HG03097 (cell line): ENCODE measurements at regions not wholly inside any gene's neighbourhood (a gene's known extent, or its start where the extent isn't known, plus 50 kb on each side); places are given as distances from the start of the nearest gene placed in this dataset.
A peak's percentile ranks its signal among the peaks of the same experiment; 100 is the strongest.

Experiments used
- ATAC-seq: cut with Tn5 transposase; IDR thresholded peaks from one replicate; pipeline ENCODE4 v1.9.1; 2021; ENCODE audit not compliant: unreplicated experiment, low FRiP score

- ATAC-seq: no peak
Measured at GRCh38 chr5:28249771-28250415, 1211.5 kb upstream of the CDH9 start.

- ATAC-seq: no peak
Measured at GRCh38 chr5:28234356-28234968, 1196.1 kb upstream of the CDH9 start.

GRCh38 chr5:28226407-28226806 lies 1188.0 kb upstream of the CDH9 start:
- no peak for ATAC-seq

- no peak for ATAC-seq
Measured at GRCh38 chr5:28219539-28219938, 1181.2 kb upstream of the CDH9 start.

GRCh38 chr5:28217695-28218094 lies 1179.3 kb upstream of the CDH9 start:
- no peak for ATAC-seq

- ATAC-seq: peak; percentile 65
Measured at GRCh38 chr5:28216939-28217360, 1178.6 kb upstream of the CDH9 start.

GRCh38 chr5:28215091-28215490 lies 1176.7 kb upstream of the CDH9 start:
- ATAC-seq: no peak

GRCh38 chr5:28214292-28214691 lies 1175.9 kb upstream of the CDH9 start:
- ATAC-seq: no peak

- ATAC-seq: no peak
Measured at GRCh38 chr5:28208356-28208755, 1170.0 kb upstream of the CDH9 start.

GRCh38 chr5:28190011-28190410 lies 1151.6 kb upstream of the CDH9 start:
- no peak for ATAC-seq

GRCh38 chr5:28174691-28175090 lies 1136.3 kb upstream of the CDH9 start:
- ATAC-seq: no peak

GRCh38 chr5:28165096-28165495 lies 1126.7 kb upstream of the CDH9 start:
- ATAC-seq: no peak

GRCh38 chr5:28164568-28164967 lies 1126.2 kb upstream of the CDH9 start:
- no peak for ATAC-seq

GRCh38 chr5:28156981-28157380 lies 1118.6 kb upstream of the CDH9 start:
- no peak for ATAC-seq

- no peak for ATAC-seq
Measured at GRCh38 chr5:28143519-28143918, 1105.1 kb upstream of the CDH9 start.

GRCh38 chr5:28132151-28132550 lies 1093.8 kb upstream of the CDH9 start:
- ATAC-seq: no peak

- no peak for ATAC-seq
Measured at GRCh38 chr5:28117691-28118090, 1079.3 kb upstream of the CDH9 start.

GRCh38 chr5:28117273-28117672 lies 1078.9 kb upstream of the CDH9 start:
- no peak for ATAC-seq

- ATAC-seq: no peak
Measured at GRCh38 chr5:28110781-28111180, 1072.4 kb upstream of the CDH9 start.

GRCh38 chr5:28104080-28104479 lies 1065.7 kb upstream of the CDH9 start:
- ATAC-seq: no peak

GRCh38 chr5:28084069-28084468 lies 1045.7 kb upstream of the CDH9 start:
- ATAC-seq: no peak

- ATAC-seq: no peak
Measured at GRCh38 chr5:28082610-28083009, 1044.2 kb upstream of the CDH9 start.
